WERI-Rb-1 (cell line): ENCODE measurements at regions not wholly inside any gene's neighbourhood (a gene's known extent, or its start where the extent isn't known, plus 50 kb on each side); places are given as distances from the start of the nearest gene placed in this dataset.

Source experiments
- DNase-seq: peaks from one replicate; pipeline ENCODE4 v3.0.0-alpha.2; 2020
- H3K27ac ChIP-seq: fragments of 250-450 bp; sonication (Bioruptor Pico); 2 replicates; pipeline ENCODE4 v1.5.1; 2020; ENCODE audit warnings: mild to moderate bottlenecking, moderate library complexity
- H3K27me3 ChIP-seq: fragments of 250-450 bp; sonication (Bioruptor Pico); 2 replicates; pipeline ENCODE4 v1.5.1; 2021; ENCODE audit warnings: mild to moderate bottlenecking, low read depth, moderate library complexity; ENCODE audit not compliant: insufficient read depth, severe bottlenecking
- H3K36me3 ChIP-seq: fragments of 250-450 bp; sonication (Bioruptor Pico); 2 replicates; pipeline ENCODE4 v1.5.1; 2020; ENCODE audit warnings: mild to moderate bottlenecking, moderate library complexity
- H3K4me3 ChIP-seq: 2 replicates; pipeline ENCODE4 v1.5.1; 2011; ENCODE audit warnings: low read depth, mild to moderate bottlenecking, control low read depth, low read length
- H3K9me3 ChIP-seq: fragments of 250-450 bp; sonication (Bioruptor Pico); 2 replicates; pipeline ENCODE4 v1.5.1; 2021; ENCODE audit warnings: mild to moderate bottlenecking, moderate library complexity; ENCODE audit not compliant: severe bottlenecking
- CTCF ChIP-seq: IDR thresholded peaks from 2 replicates; pipeline ENCODE4 v1.5.1; 2011; ENCODE audit warnings: low read depth, mild to moderate bottlenecking, control low read depth, inconsistent platforms, low read length

- Histone ChIP-seq H3K27ac (no peak overlapping the region), H3K9me3 (no peaks in the 10 kb centered on the region), H3K4me3 (no peak overlapping the region), H3K27me3 (no peaks in the 10 kb centered on the region), H3K36me3 (no peaks in the 10 kb centered on the region)
- no peak for TF ChIP-seq CTCF
- DNase-seq, result no peak
These were observed 717.8 kb downstream of the SORCS3 start for GRCh38 chr10:105358911-105359310.

- Histone ChIP-seq H3K36me3 (no peaks in the 10 kb centered on the region), H3K27me3 (no peaks in the 10 kb centered on the region), H3K4me3 (no peak overlapping the region), H3K9me3 (no peaks in the 10 kb centered on the region), H3K27ac (no peak overlapping the region)
- no peak for TF ChIP-seq CTCF
- no peak for DNase-seq
These were observed 715.5 kb downstream of the SORCS3 start for GRCh38 chr10:105356626-105357025.

- no peak for DNase-seq
- H3K27ac ChIP-seq, result no peak overlapping the region
- no peaks in the 10 kb centered on the region for H3K36me3 ChIP-seq
- H3K4me3 ChIP-seq, result no peak overlapping the region
- no peaks in the 10 kb centered on the region for H3K9me3 ChIP-seq
- no peaks in the 10 kb centered on the region for H3K27me3 ChIP-seq
- no peak for TF ChIP-seq CTCF
These were observed 712.9 kb downstream of the SORCS3 start for GRCh38 chr10:105354010-105354409.

- Histone ChIP-seq H3K27me3 (no peaks in the 10 kb centered on the region), H3K4me3 (no peak overlapping the region), H3K36me3 (no peaks in the 10 kb centered on the region), H3K9me3 (no peaks in the 10 kb centered on the region), H3K27ac (no peak overlapping the region)
- no peak for TF ChIP-seq CTCF
- DNase-seq, result no peak
These were observed 711.7 kb downstream of the SORCS3 start for GRCh38 chr10:105352827-105353226.

GRCh38 chr10:105352281-105352680 lies 711.2 kb downstream of the SORCS3 start:
- H3K27me3 ChIP-seq, result no peaks in the 10 kb centered on the region
- H3K27ac ChIP-seq, result no peak overlapping the region
- DNase-seq, result no peak
- no peak for TF ChIP-seq CTCF
- no peaks in the 10 kb centered on the region for H3K36me3 ChIP-seq
- no peak overlapping the region for H3K4me3 ChIP-seq
- no peaks in the 10 kb centered on the region for H3K9me3 ChIP-seq

GRCh38 chr10:105351187-105351586 lies 710.1 kb downstream of the SORCS3 start:
- H3K27me3 ChIP-seq, result no peaks in the 10 kb centered on the region
- no peak overlapping the region for H3K4me3 ChIP-seq
- no peak for DNase-seq
- no peaks in the 10 kb centered on the region for H3K36me3 ChIP-seq
- no peaks in the 10 kb centered on the region for H3K9me3 ChIP-seq
- TF ChIP-seq CTCF, result no peak
- no peak overlapping the region for H3K27ac ChIP-seq
